ENCODE measurements at regions not wholly inside any gene's neighbourhood (a gene's known extent, or its start where the extent isn't known, plus 50 kb on each side); places are given as distances from the start of the nearest gene placed in this dataset.

DNA sequence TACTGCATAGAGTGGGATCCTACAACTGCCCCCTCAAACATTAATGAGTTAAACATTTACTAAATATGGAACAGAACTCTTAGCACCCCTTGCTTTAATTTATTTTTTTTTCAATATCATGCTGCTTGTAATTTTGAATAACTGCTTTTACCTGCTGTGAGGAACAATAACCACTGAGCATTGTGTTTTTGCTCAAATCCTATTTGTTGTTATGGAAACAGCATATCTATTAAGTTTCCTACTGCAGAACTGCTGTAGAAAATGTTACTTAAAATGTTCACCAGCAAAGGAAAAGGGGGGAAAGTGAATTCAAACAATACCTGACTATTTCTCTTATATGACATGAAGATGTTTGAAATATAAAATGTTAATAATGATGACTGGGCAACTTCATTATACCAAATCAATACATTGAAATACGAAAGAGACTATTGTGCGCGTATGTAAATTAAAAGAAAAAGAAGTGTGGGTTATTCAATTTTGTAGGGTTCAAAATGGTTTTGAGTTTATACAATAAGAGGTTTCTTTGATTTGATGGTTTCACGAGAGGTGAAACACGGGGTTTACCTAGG, 1043.8 kb upstream of the NUDT12 start:
- no peaks in the 10 kb centered on the region for H3K9me3 ChIP-seq (ENCODE audit: control insufficient read depth, insufficient read depth, low read length)
- no peak for DNase-seq
- H3K27me3 ChIP-seq (ENCODE audit: control insufficient read depth, insufficient read depth, low read length) = no peaks in the 10 kb centered on the region
- H3K4me1 ChIP-seq (ENCODE audit: control insufficient read depth, insufficient read depth, low read length) = no peaks in the 10 kb centered on the region
- no peak overlapping the region for H3K4me3 ChIP-seq (ENCODE audit: low read length)
- intact Hi-C loops (cut with micrococcal nuclease) = no loop called here
- no peaks in the 10 kb centered on the region for H3K36me3 ChIP-seq (ENCODE audit: control insufficient read depth, insufficient read depth, low read length)
- TF ChIP-seq, protein P1, sequence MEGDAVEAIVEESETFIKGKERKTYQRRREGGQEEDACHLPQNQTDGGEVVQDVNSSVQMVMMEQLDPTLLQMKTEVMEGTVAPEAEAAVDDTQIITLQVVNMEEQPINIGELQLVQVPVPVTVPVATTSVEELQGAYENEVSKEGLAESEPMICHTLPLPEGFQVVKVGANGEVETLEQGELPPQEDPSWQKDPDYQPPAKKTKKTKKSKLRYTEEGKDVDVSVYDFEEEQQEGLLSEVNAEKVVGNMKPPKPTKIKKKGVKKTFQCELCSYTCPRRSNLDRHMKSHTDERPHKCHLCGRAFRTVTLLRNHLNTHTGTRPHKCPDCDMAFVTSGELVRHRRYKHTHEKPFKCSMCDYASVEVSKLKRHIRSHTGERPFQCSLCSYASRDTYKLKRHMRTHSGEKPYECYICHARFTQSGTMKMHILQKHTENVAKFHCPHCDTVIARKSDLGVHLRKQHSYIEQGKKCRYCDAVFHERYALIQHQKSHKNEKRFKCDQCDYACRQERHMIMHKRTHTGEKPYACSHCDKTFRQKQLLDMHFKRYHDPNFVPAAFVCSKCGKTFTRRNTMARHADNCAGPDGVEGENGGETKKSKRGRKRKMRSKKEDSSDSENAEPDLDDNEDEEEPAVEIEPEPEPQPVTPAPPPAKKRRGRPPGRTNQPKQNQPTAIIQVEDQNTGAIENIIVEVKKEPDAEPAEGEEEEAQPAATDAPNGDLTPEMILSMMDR (IDR thresholded peaks at IDR 0.05) = no peak
- WGBS (ENCODE audit: insufficient coverage) = 90% methylated on average over 4 of the region's 5 CpGs
- no peak for ATAC-seq
- no peak overlapping the region for H3K27ac Mint-ChIP-seq
- no peak overlapping the region for H3K4me3 Mint-ChIP-seq
- no peaks in the 10 kb centered on the region for H3K4me1 Mint-ChIP-seq
- H3K36me3 Mint-ChIP-seq = no peaks in the 10 kb centered on the region
- H3K9me3 Mint-ChIP-seq = peaks cover 8 to 18% of the 10 kb centered on the region in 2 donors
- H3K27ac ChIP-seq (ENCODE audit: low read length) = no peak overlapping the region
- no peaks in the 10 kb centered on the region for H3K27me3 Mint-ChIP-seq (ENCODE audit: low read depth in 2 of 2)

DNA sequence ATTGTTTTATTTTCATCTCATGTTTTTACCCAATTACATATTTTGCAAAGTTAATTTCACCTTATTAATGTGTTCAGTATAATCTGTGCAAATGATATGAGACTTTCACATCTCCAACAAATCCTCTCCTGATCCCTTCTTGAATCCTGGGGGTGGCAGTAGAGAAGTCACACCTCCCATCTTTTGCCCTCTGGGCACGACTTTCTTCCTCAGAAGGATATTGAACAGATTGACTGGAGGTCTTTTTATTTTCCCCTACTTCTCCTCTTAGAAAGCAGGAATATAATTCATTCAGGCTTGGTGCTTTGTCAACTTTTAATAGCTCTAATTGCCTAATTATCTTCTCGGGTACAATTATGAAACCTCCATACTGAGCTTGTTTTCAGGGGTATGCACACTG, 1037.1 kb upstream of the NUDT12 start:
- TF ChIP-seq, protein P1 (IDR thresholded peaks at IDR 0.05) = no peak
- H3K36me3 Mint-ChIP-seq = no peaks in the 10 kb centered on the region
- Histone ChIP-seq H3K27me3 (ENCODE audit: control insufficient read depth, insufficient read depth, low read length) (no peaks in the 10 kb centered on the region), H3K9me3 (ENCODE audit: control insufficient read depth, insufficient read depth, low read length) (no peaks in the 10 kb centered on the region), H3K27ac (ENCODE audit: low read length) (no peak overlapping the region), H3K4me3 (ENCODE audit: low read length) (no peak overlapping the region), H3K4me1 (ENCODE audit: control insufficient read depth, insufficient read depth, low read length) (no peaks in the 10 kb centered on the region), H3K36me3 (ENCODE audit: control insufficient read depth, insufficient read depth, low read length) (no peaks in the 10 kb centered on the region)
- no peaks in the 10 kb centered on the region for H3K4me1 Mint-ChIP-seq
- no peak overlapping the region for H3K27ac Mint-ChIP-seq
- DNase-seq (no peak), ATAC-seq (no peak)
- intact Hi-C loops (cut with micrococcal nuclease) = no loop called here
- H3K9me3 Mint-ChIP-seq = peaks cover 10 to 17% of the 10 kb centered on the region in 2 donors
- H3K27me3 Mint-ChIP-seq (ENCODE audit: low read depth in 2 of 2) = no peaks in the 10 kb centered on the region
- WGBS (ENCODE audit: insufficient coverage) = 76% methylated on average over 2 of the region's 2 CpGs
- H3K4me3 Mint-ChIP-seq = no peak overlapping the region

DNA sequence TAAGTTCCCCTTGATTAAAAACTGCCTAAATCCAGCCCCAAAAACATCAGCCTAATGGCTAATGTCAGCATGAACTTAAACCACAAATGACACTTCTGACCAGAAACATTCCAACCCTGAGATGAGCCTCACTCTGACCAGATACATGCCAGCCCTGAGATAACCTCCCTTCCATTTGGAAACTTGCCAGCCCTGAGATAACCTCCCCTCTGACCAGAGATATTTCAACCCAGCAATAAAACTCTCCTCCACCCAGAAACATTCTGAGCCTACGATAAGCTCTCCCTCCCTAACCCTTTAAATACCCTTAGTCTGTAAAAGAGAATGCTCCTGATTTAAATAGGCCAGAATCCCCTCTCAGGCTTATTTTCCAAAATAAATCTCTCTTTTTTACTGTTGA, 1035.7 kb upstream of the NUDT12 start:
- Mint-ChIP-seq H3K9me3 (peaks cover 10 to 14% of the 10 kb centered on the region in 2 donors), H3K27me3 (ENCODE audit: low read depth in 2 of 2) (no peaks in the 10 kb centered on the region), H3K4me3 (no peak overlapping the region), H3K4me1 (no peaks in the 10 kb centered on the region), H3K27ac (no peak overlapping the region), H3K36me3 (no peaks in the 10 kb centered on the region)
- Histone ChIP-seq H3K27ac (ENCODE audit: low read length) (no peak overlapping the region), H3K27me3 (ENCODE audit: control insufficient read depth, insufficient read depth, low read length) (no peaks in the 10 kb centered on the region), H3K4me3 (ENCODE audit: low read length) (no peak overlapping the region), H3K4me1 (ENCODE audit: control insufficient read depth, insufficient read depth, low read length) (no peaks in the 10 kb centered on the region), H3K36me3 (ENCODE audit: control insufficient read depth, insufficient read depth, low read length) (no peaks in the 10 kb centered on the region), H3K9me3 (ENCODE audit: control insufficient read depth, insufficient read depth, low read length) (no peaks in the 10 kb centered on the region)
- DNase-seq (no peak), ATAC-seq (no peak)
- intact Hi-C loops (cut with micrococcal nuclease) = no loop called here
- TF ChIP-seq, protein P1 (IDR thresholded peaks at IDR 0.05) = no peak
- WGBS (ENCODE audit: insufficient coverage) = 50% methylated on average over 1 of the region's 1 CpG

DNA sequence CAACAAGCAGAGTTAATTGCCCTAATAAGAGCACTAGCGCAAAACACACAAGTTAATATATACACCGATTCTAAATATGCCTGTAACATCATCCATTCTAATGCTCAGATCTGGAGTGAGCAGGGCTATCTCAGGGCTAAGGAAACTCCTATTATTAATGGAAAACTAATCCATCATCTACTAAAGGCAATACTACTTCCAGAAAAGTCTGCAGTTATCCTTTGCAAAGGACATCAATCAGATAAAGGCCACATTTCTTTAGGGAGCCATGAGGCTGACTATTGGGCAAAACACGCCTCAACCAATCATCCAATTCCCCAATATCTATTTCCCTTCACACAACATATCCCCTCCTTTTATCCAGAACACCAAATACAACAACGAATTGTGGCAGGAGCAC, 1032.3 kb upstream of the NUDT12 start:
- Histone ChIP-seq H3K27ac (ENCODE audit: low read length) (no peak overlapping the region), H3K4me3 (ENCODE audit: low read length) (no peak overlapping the region), H3K27me3 (ENCODE audit: control insufficient read depth, insufficient read depth, low read length) (no peaks in the 10 kb centered on the region), H3K9me3 (ENCODE audit: control insufficient read depth, insufficient read depth, low read length) (peaks cover 4% of the 10 kb centered on the region), H3K4me1 (ENCODE audit: control insufficient read depth, insufficient read depth, low read length) (no peaks in the 10 kb centered on the region), H3K36me3 (ENCODE audit: control insufficient read depth, insufficient read depth, low read length) (no peaks in the 10 kb centered on the region)
- intact Hi-C loops (cut with micrococcal nuclease) = no loop called here
- TF ChIP-seq, protein P1 (IDR thresholded peaks at IDR 0.05) = no peak
- ATAC-seq (no peak), DNase-seq (no peak)
- Mint-ChIP-seq H3K27ac (no peak overlapping the region), H3K4me3 (no peak overlapping the region), H3K9me3 (peaks cover 19 to 20% of the 10 kb centered on the region in 2 donors), H3K36me3 (no peaks in the 10 kb centered on the region), H3K4me1 (no peaks in the 10 kb centered on the region), H3K27me3 (ENCODE audit: low read depth in 2 of 2) (no peaks in the 10 kb centered on the region)
- WGBS (ENCODE audit: insufficient coverage) = 82% methylated on average over 4 of the region's 4 CpGs

All from natural killer cell (primary cell).